GM18909 (cell line): ENCODE measurements at regions not wholly inside any gene's neighbourhood (a gene's known extent, or its start where the extent isn't known, plus 50 kb on each side); places are given as distances from the start of the nearest gene placed in this dataset.
"Not testable (repeated sequence)": the region's sequence is repeated elsewhere in the genome, so short reads cannot be mapped to it uniquely, and the experiment has no call there.

ENCODE experiments used
- ATAC-seq: cut with Tn5 transposase; IDR thresholded peaks from one replicate; pipeline ENCODE4 v1.9.1; 2021; ENCODE audit warnings: mild to moderate bottlenecking; ENCODE audit not compliant: unreplicated experiment, poor library complexity

DNA sequence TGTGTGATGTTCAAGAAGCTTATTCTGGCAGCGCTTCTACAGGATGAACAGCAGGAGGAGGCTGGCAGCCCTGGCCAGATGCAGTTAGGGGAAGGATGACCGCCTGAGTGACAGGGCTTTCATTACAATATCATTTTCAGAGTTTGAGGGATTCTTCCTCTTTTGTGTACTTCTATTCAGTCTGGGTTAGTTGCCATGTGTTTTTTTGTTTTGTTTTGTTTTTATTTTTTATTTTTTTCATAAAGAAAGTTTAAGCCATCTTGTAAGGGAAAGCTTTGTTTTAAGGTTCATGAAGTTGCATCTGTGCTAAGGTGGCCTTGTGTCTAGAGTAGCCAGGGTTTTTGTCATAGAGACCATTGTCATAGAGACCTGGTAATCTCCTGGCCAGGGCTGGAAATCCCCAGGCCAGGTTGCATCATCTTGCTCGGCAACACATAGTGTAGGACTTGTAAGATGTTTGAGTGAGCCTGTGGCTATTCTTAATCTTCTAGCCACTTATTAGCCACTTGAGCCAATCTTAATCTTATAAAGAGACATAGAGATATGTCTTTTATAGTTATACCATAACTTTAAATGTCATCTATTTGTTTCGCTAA, 230.5 kb upstream of the TMEM229A start:
- ATAC-seq, result peak; percentile 98

GRCh38 chr7:124261710-124262109, 228.8 kb upstream of the TMEM229A start:
- no peak for ATAC-seq

- ATAC-seq, result no peak
Observed at GRCh38 chr7:124257638-124258308, 224.9 kb upstream of the TMEM229A start.

GRCh38 chr7:124255041-124255655, 222.3 kb upstream of the TMEM229A start:
- no peak for ATAC-seq

DNA sequence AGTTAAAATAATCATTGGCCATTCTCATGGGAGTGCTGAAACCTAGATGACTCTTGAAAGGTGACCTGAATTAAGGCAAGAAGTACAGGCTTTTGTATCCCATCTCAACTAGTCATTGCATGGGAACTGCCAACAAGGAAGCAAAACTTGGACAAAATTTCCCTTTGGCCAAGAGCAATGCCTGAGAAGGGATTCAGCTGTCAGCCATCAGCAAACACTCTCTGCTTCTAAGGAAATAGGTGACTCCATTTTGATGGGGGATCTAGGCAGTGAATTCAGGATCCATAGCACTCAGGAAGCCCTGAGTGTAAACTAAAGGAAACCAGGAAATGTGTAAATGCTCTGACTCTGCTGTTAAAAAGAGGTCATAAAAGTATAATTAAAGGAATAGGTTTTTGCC, 221.5 kb upstream of the TMEM229A start:
- ATAC-seq, result no peak

DNA sequence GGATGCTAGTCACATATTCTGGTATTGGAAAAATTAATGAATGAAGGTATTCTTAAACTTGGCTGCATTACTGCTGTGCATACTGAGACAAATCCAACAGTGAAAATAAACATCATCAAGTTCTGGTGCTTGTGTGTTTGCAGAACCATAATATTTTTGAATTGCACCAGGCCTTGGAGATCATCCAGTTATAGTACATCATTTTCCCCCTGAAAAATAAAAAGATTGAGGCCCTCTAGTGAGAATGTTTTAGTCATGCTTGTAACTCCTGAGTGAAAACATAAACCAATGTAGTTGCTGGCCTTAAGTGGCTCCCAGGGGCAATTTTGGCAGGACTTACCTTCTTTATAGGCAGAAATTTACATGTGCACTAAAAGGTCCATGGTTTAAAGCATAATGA, 218.8 kb upstream of the TMEM229A start:
- no peak for ATAC-seq

GRCh38 chr7:124250297-124251034, 217.6 kb upstream of the TMEM229A start:
- no peak for ATAC-seq

DNA sequence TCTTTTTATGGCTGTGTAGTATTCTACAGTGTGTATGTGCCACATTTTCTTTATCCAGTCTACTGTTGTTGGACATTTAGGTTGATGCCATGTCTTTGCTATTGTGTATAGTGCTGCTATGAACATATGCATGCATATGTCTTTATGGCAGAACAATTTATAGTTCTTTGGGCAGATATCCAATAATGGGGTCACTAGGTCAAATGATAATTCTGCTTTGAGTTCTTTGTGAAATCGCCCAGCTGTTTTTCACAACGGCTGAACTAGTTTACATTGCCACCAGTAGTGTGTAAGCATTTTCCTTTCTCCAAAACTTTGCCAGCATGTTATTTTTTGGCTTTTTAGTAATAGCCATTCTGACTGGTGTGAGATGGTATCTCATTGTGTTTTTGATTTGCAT, 214.8 kb upstream of the TMEM229A start:
- no peak for ATAC-seq

DNA sequence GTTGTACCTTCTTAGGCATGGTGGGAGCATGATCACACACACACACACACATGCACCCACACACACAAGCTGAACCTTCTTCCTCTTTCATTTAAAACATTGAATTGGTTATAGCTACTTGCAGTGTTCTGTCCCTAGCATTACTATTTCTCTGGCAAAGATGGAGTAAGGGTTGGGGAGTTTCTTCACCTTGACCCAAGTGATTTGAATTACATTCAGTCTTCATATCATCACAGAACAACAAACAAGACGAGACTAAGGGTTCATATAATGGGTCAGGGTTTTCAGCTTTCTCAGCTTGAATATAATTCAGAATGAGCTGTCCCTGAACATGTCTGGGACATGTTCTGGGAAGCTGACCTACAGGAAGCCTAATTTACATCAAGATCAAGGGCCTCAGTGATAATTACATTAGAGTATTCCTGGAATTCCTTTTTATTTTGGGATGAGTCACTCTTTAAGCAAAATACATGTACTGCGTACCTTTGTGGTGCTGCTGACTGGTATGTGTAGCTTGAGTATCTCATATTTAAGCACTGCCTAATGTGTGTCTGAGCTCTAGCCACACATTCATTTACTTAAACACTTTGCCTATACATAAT, 213.5 kb upstream of the TMEM229A start:
- no peak for ATAC-seq

DNA sequence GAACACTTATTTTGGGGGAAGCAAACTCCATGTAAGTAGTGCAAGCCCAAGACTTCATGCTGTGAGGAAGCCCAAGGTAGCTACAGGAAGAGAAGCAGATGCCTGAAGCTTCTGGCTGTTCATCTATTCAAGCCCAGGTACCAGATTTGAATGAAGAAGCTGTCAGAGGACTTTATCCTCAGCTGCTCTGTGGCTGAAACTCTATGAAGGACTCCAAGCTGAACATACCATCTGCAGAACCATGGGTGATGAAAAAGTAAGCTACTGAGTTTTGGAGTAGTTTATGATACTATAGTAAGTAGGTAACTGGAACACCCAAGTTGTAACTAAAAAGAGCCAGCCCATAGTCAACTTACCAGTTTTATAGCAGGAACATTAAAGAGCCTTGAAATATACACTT, 211.6 kb upstream of the TMEM229A start:
- ATAC-seq, result not testable (repeated sequence)

GRCh38 chr7:124219681-124220080, 186.8 kb upstream of the TMEM229A start:
- no peak for ATAC-seq

- ATAC-seq, result no peak
Observed at GRCh38 chr7:124208642-124209041, 175.8 kb upstream of the TMEM229A start.

DNA sequence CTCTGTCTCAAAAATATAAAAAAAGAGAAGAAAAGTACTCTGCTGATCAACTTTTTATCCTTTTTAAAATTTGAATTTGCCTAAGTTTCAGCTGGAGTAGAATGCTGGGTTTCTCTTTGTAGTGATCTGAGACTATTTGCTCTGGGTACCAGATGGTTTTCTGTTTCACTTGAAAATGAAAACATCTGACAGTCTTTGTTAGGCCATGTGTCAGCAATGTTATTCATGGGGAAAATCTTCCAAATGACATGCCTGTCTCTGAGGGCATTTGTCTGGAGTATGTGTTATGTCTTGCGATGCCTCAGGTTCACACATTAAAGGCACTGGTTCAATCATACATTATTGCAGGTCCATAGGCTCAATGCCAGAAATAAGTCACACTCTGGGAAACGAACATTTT, 175.3 kb upstream of the TMEM229A start:
- ATAC-seq, result no peak

DNA sequence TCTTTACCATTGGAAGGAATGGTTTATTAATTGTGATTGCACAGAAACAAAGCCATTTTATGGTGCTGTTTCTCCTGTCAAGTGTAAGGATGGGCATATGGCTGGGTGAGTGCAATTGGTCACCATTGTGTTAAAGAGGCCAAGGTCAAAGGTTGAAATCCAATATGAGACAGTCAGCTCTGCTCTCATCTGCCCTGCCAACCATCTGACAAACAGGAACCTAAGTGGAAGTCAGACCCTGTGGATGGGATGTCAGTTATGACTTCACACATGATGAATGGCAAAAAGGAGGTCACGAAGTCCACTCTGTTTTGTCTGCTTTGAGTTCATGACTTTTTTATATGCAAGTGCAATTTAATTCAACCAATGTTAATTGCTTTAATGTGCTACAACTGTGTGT, 172.7 kb upstream of the TMEM229A start:
- no peak for ATAC-seq

GRCh38 chr7:124202546-124202945, 169.7 kb upstream of the TMEM229A start:
- no peak for ATAC-seq

DNA sequence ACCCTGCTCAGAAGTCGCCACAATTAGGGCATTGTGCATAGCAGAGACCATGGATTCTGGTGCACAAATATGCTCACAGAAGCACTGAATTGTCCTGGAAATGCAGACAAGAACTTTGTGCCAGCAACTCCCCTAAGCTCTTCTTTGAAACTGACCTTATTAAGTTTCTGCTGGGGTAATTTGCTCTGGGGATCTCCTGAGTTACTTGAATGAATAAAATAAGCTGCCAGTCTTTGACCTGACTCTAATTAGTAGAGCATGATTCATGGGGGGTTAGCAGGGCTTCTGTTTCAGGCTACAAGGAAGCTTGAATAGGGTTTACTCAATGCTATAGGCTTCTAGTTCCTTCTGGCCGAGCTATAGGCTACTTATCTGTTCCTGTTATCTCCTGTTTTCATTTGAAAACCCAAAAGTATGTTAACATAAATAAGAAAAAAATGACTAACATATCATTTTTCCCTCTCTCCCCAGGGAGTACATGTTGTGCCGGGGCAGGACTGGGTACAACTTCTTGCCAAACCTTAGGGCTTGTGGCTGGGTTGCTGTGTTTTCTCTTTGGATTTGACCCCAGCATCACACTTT, 169.0 kb upstream of the TMEM229A start:
- ATAC-seq, result no peak

DNA sequence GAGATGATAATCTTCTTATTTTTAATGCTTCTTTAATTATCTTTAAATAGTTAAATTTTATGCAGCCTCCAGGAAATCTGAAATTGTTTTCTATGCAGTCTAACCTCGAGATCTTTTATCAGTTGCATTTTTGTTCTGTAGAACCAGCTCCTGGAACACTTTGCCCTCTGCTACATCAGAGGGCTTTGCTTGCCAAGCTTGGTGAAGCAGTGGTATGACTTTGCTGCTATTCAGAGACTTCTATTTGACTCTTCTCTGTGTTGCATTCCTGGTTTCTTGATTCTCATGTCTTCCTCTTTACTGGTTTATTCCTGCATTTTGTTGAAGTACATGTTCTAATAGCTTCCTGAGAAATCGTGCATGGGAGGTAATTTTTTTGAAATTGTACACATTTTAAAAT, 163.7 kb upstream of the TMEM229A start:
- ATAC-seq, result no peak

- ATAC-seq, result no peak
Observed at GRCh38 chr7:124192885-124193284, 160.0 kb upstream of the TMEM229A start.

GRCh38 chr7:124191713-124192112, 158.8 kb upstream of the TMEM229A start:
- ATAC-seq, result no peak

DNA sequence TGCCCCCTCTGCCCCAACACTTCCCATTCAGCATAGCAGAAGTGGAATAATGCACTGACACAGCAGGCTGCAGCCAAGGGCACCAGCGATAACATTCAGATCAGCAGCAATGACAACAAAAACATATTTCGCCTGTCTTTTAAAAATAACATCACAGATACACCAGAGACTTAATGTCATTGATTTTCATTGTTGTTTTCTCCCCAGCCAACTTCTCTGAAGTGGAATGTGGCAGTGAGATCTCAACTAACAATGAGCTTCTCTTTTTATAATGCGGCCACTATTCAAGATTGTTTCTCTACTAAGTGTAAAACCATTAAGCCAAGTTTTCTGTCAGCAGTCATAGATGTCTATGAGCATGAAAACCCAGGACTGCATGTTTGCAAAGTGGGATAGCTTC, 158.2 kb upstream of the TMEM229A start:
- no peak for ATAC-seq
